ENCODE measurements at regions not wholly inside any gene's neighbourhood (a gene's known extent, or its start where the extent isn't known, plus 50 kb on each side); places are given as distances from the start of the nearest gene placed in this dataset.
"Not testable (repeated sequence)": the region's sequence is repeated elsewhere in the genome, so short reads cannot be mapped to it uniquely, and the experiment has no call there.

DNA sequence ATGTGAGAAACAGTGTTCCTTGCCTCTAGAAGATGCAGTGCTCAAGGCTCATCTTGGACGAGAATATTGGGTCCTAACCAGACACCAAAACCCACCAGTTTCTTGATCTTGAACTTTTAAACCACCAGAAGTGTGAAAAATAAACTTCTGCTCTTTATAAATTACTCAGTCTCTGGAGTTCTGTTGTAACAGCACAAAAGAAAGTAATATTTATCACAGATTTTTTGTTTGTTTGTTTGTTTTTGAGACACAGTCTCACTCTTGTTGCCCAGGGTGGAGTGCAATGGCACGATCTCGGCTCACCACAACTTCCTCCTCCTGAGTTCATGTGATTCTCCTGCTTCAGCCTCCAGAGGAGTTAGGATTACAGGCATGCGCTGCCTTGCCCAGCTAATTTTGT lies 371.1 kb upstream of the NDST4 start:
- H3K9me3 ChIP-seq (ENCODE audit: control insufficient read depth in 2 of 2, low read length in 2 of 2): no peaks in the 10 kb centered on the region
- no peaks in the 10 kb centered on the region for H3K4me1 ChIP-seq (ENCODE audit: control insufficient read depth in 2 of 2, insufficient read depth in 2 of 2, low read length in 2 of 2)
- no peaks in the 10 kb centered on the region for H3K36me3 ChIP-seq (ENCODE audit: control insufficient read depth in 2 of 2, insufficient read depth in 2 of 2, low read length in 2 of 2)
- no peak overlapping the region for H3K9ac ChIP-seq (ENCODE audit: low read depth in 1 of 2, low read length in 2 of 2)
- H3K27me3 ChIP-seq (ENCODE audit: control insufficient read depth in 2 of 2, insufficient read depth in 2 of 2, low read length in 2 of 2): no peaks in the 10 kb centered on the region
- H3K4me3 ChIP-seq (ENCODE audit: low read length in 2 of 2): no peak overlapping the region
- no peak overlapping the region for H3K27ac ChIP-seq (ENCODE audit: low read depth in 2 of 2, low read length in 2 of 2)

DNA sequence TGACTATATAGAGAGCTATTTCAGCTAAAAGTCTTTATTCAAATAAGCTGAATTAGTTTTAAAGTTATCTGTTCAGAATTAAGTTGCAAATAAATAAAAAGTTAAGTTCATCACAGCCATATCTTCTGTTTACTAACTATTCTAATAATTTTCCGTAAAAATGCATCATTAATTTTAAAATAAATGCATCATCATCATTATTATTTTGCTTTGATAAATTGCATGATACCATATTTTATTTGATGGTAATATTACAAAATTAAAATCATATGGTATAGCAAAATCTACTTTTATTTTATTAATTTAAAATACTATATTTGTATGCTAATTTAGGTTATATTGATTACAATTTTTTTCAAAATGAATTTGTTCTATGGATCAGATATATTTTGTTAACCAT lies 357.3 kb upstream of the NDST4 start:
- H3K4me1 ChIP-seq (ENCODE audit: control insufficient read depth in 2 of 2, insufficient read depth in 2 of 2, low read length in 2 of 2): no peaks in the 10 kb centered on the region
- no peak overlapping the region for H3K27ac ChIP-seq (ENCODE audit: low read depth in 2 of 2, low read length in 2 of 2)
- H3K27me3 ChIP-seq (ENCODE audit: control insufficient read depth in 2 of 2, insufficient read depth in 2 of 2, low read length in 2 of 2): no peaks in the 10 kb centered on the region
- H3K36me3 ChIP-seq (ENCODE audit: control insufficient read depth in 2 of 2, insufficient read depth in 2 of 2, low read length in 2 of 2): no peaks in the 10 kb centered on the region
- no peak overlapping the region for H3K9ac ChIP-seq (ENCODE audit: low read depth in 1 of 2, low read length in 2 of 2)
- H3K9me3 ChIP-seq (ENCODE audit: control insufficient read depth in 2 of 2, low read length in 2 of 2): no peaks in the 10 kb centered on the region
- no peak overlapping the region for H3K4me3 ChIP-seq (ENCODE audit: low read length in 2 of 2)

DNA sequence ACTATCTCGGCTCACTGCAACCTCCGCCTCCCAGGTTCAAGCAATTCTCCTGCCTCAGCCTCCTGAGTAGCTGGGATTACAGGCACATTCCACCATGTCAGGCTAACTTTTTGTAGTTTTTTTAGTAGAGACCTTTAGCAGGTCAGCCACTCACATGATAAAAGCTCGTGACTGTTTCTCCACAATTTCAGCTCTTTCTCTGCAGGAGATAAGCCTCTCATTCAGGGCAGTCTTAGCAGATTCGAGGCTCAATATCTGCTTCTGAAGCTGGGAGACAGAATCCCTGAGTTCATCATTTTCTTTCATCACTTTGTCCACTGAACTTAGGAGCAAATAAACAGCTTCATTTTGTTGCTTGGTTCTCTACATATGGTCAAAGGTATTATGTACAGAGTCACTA lies 345.9 kb upstream of the NDST4 start:
- not testable (repeated sequence) for H3K4me3 ChIP-seq (ENCODE audit: low read length in 2 of 2); H3K9ac ChIP-seq (ENCODE audit: low read depth in 1 of 2, low read length in 2 of 2); H3K27ac ChIP-seq (ENCODE audit: low read depth in 2 of 2, low read length in 2 of 2); H3K4me1 ChIP-seq (ENCODE audit: control insufficient read depth in 2 of 2, insufficient read depth in 2 of 2, low read length in 2 of 2); H3K27me3 ChIP-seq (ENCODE audit: control insufficient read depth in 2 of 2, insufficient read depth in 2 of 2, low read length in 2 of 2); H3K36me3 ChIP-seq (ENCODE audit: control insufficient read depth in 2 of 2, insufficient read depth in 2 of 2, low read length in 2 of 2); H3K9me3 ChIP-seq (ENCODE audit: control insufficient read depth in 2 of 2, low read length in 2 of 2)

DNA sequence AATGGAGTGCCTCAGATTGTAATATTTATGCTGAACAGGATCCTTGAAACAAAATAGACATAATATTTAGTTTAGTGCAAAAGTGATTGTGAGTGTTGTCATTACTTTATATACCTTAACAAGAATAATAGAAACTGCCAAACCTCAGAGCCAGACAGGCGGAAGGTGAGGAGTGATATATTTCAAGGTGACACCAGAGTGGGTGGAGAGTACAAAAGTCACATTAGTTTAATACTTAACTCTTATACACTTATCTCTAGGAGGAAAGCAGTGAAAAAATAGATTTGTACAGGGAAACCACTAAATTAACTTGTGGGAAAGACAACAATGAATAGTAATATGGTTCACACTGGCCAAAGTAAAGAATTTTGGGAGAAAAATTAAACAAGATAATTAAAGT lies 342.8 kb upstream of the NDST4 start:
- Histone ChIP-seq H3K27ac (ENCODE audit: low read depth in 2 of 2, low read length in 2 of 2) (no peak overlapping the region), H3K36me3 (ENCODE audit: control insufficient read depth in 2 of 2, insufficient read depth in 2 of 2, low read length in 2 of 2) (no peaks in the 10 kb centered on the region)

DNA sequence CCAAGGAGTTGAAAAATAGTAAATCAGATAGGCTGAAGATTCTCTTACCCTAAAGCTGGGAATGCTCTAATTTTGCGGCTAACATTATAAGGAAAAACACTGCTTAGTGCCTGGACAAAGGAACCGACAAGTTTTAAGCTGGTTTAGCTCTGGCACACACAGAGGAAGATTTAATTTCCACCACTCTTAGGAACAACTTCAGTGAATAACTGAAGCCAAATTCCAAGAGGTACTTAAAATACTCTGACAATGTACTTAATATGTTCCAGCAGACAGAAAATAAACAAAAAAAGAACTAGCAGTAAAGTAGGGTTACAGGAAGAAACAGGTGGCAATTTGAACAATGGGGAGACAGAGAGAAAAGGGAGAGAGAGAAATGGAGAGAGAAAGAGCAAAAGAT lies 340.8 kb upstream of the NDST4 start:
- no peaks in the 10 kb centered on the region for H3K36me3 ChIP-seq (ENCODE audit: control insufficient read depth in 2 of 2, insufficient read depth in 2 of 2, low read length in 2 of 2)

More for the DNA sequence above, 342.8 kb upstream of the NDST4 start:
- H3K9ac ChIP-seq (ENCODE audit: low read depth in 1 of 2, low read length in 2 of 2): no peak overlapping the region
- H3K4me1 ChIP-seq (ENCODE audit: control insufficient read depth in 2 of 2, insufficient read depth in 2 of 2, low read length in 2 of 2): no peaks in the 10 kb centered on the region
- peaks cover 0 to 2% of the 10 kb centered on the region in 2 donors for H3K9me3 ChIP-seq (ENCODE audit: control insufficient read depth in 2 of 2, low read length in 2 of 2)
- H3K4me3 ChIP-seq (ENCODE audit: low read length in 2 of 2): no peak overlapping the region
- H3K27me3 ChIP-seq (ENCODE audit: control insufficient read depth in 2 of 2, insufficient read depth in 2 of 2, low read length in 2 of 2): no peaks in the 10 kb centered on the region

DNA sequence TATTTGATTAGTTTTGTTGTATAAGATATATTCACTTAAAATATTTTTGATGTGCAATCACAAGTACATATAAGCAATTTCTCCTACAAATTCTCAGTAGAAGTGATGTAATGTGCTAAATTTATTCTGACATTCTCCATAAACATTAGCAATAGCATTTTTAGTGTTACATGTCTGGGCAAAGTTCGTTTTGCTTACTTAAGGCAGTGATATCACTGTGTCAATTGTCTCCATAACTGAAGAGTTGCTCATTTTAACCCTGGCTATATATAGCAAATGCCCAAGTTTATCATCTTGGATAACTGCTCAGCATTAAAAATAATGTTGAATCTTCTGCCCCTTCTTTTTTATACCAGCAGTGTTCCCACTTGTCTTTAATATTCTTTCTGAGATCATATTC lies 340.0 kb upstream of the NDST4 start:
- H3K36me3 ChIP-seq (ENCODE audit: control insufficient read depth in 2 of 2, insufficient read depth in 2 of 2, low read length in 2 of 2): no peaks in the 10 kb centered on the region
- peaks cover 0 to 2% of the 10 kb centered on the region in 2 donors for H3K9me3 ChIP-seq (ENCODE audit: control insufficient read depth in 2 of 2, low read length in 2 of 2)
- no peak overlapping the region for H3K4me3 ChIP-seq (ENCODE audit: low read length in 2 of 2)
- no peaks in the 10 kb centered on the region for H3K4me1 ChIP-seq (ENCODE audit: control insufficient read depth in 2 of 2, insufficient read depth in 2 of 2, low read length in 2 of 2)
- H3K27ac ChIP-seq (ENCODE audit: low read depth in 2 of 2, low read length in 2 of 2): no peak overlapping the region
- no peaks in the 10 kb centered on the region for H3K27me3 ChIP-seq (ENCODE audit: control insufficient read depth in 2 of 2, insufficient read depth in 2 of 2, low read length in 2 of 2)
- H3K9ac ChIP-seq (ENCODE audit: low read depth in 1 of 2, low read length in 2 of 2): no peak overlapping the region

More for the DNA sequence above, 340.8 kb upstream of the NDST4 start:
- Histone ChIP-seq H3K9me3 (ENCODE audit: control insufficient read depth in 2 of 2, low read length in 2 of 2) (peaks cover 0 to 2% of the 10 kb centered on the region in 2 donors), H3K9ac (ENCODE audit: low read depth in 1 of 2, low read length in 2 of 2) (no peak overlapping the region), H3K4me3 (ENCODE audit: low read length in 2 of 2) (no peak overlapping the region), H3K4me1 (ENCODE audit: control insufficient read depth in 2 of 2, insufficient read depth in 2 of 2, low read length in 2 of 2) (no peaks in the 10 kb centered on the region), H3K27me3 (ENCODE audit: control insufficient read depth in 2 of 2, insufficient read depth in 2 of 2, low read length in 2 of 2) (no peaks in the 10 kb centered on the region), H3K27ac (ENCODE audit: low read depth in 2 of 2, low read length in 2 of 2) (no peak overlapping the region)

DNA sequence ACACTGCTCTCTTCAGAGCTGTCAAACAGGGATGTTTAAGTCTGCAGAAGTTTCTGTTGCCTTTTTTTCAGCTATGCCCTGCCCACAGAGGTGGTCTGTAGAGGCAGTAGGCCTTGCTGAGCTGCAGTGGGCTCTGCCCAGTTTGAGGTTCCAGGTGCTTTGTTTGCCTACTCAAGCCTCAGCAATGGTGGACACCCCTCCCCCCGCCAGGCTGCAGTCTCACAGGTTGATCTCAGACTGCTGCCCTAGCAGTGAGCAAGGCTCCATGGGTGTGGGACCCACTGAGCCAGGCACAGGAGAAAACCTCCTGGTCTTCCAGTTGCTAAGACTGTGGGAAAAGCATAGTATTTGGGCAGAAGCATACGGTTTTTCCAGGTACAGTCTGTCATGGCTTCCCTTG lies 338.8 kb upstream of the NDST4 start:
- not testable (repeated sequence) for H3K9me3 ChIP-seq (ENCODE audit: control insufficient read depth in 2 of 2, low read length in 2 of 2); H3K4me3 ChIP-seq (ENCODE audit: low read length in 2 of 2); H3K36me3 ChIP-seq (ENCODE audit: control insufficient read depth in 2 of 2, insufficient read depth in 2 of 2, low read length in 2 of 2); H3K9ac ChIP-seq (ENCODE audit: low read depth in 1 of 2, low read length in 2 of 2); H3K4me1 ChIP-seq (ENCODE audit: control insufficient read depth in 2 of 2, insufficient read depth in 2 of 2, low read length in 2 of 2); H3K27ac ChIP-seq (ENCODE audit: low read depth in 2 of 2, low read length in 2 of 2); H3K27me3 ChIP-seq (ENCODE audit: control insufficient read depth in 2 of 2, insufficient read depth in 2 of 2, low read length in 2 of 2)

DNA sequence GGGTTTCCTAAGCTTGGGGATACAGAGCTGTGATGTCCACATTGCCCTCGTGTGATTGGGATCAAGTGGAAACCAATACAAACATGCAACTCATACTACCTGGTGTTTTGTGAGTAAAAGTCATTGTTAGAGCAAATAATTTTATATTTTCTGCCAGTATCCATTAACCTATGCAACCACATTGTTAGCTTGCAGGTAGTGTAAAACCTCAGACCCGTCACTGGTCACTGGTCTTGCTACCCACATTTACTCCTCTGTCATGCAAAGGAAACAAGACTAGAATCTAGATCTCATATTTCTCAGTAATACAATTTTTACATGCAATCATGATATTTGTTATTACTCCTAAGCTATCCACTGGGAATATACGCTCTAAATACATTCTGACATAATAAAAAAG lies 324.3 kb upstream of the NDST4 start:
- Histone ChIP-seq H3K4me3 (ENCODE audit: low read length in 2 of 2) (no peak overlapping the region), H3K9ac (ENCODE audit: low read depth in 1 of 2, low read length in 2 of 2) (no peak overlapping the region), H3K36me3 (ENCODE audit: control insufficient read depth in 2 of 2, insufficient read depth in 2 of 2, low read length in 2 of 2) (no peaks in the 10 kb centered on the region)

DNA sequence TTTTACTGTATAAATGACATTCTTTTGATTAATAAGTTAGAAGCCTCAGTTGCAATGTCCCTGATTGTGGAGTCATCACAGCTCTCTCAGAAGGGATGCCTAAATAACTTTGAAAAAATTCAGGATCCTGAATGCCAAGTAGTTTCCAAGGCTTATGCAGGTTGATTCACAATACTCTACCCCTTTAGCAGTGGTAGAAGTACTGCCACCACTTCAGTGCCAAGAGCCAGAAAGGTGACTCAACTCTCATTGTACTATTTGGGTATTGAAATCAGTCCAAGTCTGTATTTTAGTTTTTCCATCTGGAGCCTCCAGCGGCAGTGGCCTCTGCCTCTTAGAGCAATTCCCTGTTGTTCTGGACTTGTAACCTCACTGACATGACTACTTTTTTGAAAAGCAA lies 320.1 kb upstream of the NDST4 start:
- H3K27me3 ChIP-seq (ENCODE audit: control insufficient read depth in 2 of 2, insufficient read depth in 2 of 2, low read length in 2 of 2): no peaks in the 10 kb centered on the region
- no peaks in the 10 kb centered on the region for H3K4me1 ChIP-seq (ENCODE audit: control insufficient read depth in 2 of 2, insufficient read depth in 2 of 2, low read length in 2 of 2)
- H3K36me3 ChIP-seq (ENCODE audit: control insufficient read depth in 2 of 2, insufficient read depth in 2 of 2, low read length in 2 of 2): no peaks in the 10 kb centered on the region
- no peaks in the 10 kb centered on the region for H3K9me3 ChIP-seq (ENCODE audit: control insufficient read depth in 2 of 2, low read length in 2 of 2)
- no peak overlapping the region for H3K4me3 ChIP-seq (ENCODE audit: low read length in 2 of 2)
- no peak overlapping the region for H3K27ac ChIP-seq (ENCODE audit: low read depth in 2 of 2, low read length in 2 of 2)
- H3K9ac ChIP-seq (ENCODE audit: low read depth in 1 of 2, low read length in 2 of 2): no peak overlapping the region

More for the DNA sequence above, 324.3 kb upstream of the NDST4 start:
- no peaks in the 10 kb centered on the region for H3K9me3 ChIP-seq (ENCODE audit: control insufficient read depth in 2 of 2, low read length in 2 of 2)
- H3K27ac ChIP-seq (ENCODE audit: low read depth in 2 of 2, low read length in 2 of 2): no peak overlapping the region
- H3K27me3 ChIP-seq (ENCODE audit: control insufficient read depth in 2 of 2, insufficient read depth in 2 of 2, low read length in 2 of 2): no peaks in the 10 kb centered on the region
- no peaks in the 10 kb centered on the region for H3K4me1 ChIP-seq (ENCODE audit: control insufficient read depth in 2 of 2, insufficient read depth in 2 of 2, low read length in 2 of 2)

DNA sequence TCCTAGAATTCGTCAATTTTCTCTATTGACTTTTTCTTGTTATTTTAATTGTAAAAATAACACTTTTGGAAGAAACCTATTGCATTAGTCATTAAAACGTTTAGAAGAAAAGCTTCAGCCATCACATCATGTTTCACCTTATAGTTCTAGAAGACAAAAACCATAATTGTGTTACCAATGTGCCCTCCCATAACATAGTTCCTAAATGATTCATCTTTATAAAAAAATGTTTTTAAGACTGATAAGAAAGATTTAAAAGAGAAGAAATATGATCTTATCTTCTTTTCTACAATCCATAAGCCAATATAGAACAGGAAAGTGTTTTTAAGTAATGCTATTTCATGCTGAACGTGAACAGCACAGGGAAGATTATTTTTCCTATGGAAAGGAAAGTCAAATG lies 316.6 kb upstream of the NDST4 start:
- H3K27ac ChIP-seq (ENCODE audit: low read depth in 2 of 2, low read length in 2 of 2): no peak overlapping the region
- no peak overlapping the region for H3K9ac ChIP-seq (ENCODE audit: low read depth in 1 of 2, low read length in 2 of 2)
- no peaks in the 10 kb centered on the region for H3K4me1 ChIP-seq (ENCODE audit: control insufficient read depth in 2 of 2, insufficient read depth in 2 of 2, low read length in 2 of 2)
- H3K27me3 ChIP-seq (ENCODE audit: control insufficient read depth in 2 of 2, insufficient read depth in 2 of 2, low read length in 2 of 2): no peaks in the 10 kb centered on the region
- H3K4me3 ChIP-seq (ENCODE audit: low read length in 2 of 2): no peak overlapping the region
- no peaks in the 10 kb centered on the region for H3K36me3 ChIP-seq (ENCODE audit: control insufficient read depth in 2 of 2, insufficient read depth in 2 of 2, low read length in 2 of 2)
- H3K9me3 ChIP-seq (ENCODE audit: control insufficient read depth in 2 of 2, low read length in 2 of 2): no peaks in the 10 kb centered on the region

DNA sequence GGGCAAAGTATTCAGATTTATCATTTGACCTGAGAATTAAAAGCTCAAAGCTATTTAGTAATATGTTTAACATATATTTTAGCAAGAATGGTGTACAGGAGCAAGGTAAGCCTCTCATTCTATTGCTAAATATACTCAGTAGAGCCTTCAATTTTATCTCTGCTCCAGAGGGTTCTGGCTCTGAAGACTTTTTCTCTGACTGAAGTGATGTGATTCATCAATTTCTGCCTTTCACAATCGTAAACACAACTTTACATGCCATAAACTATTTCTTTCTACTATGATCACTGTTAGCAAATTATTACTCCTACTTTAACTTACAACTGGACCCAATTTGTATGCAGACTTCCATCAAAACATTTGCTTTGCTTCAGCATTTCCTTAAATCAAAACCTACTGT lies 315.0 kb upstream of the NDST4 start:
- H3K4me3 ChIP-seq (ENCODE audit: low read length in 2 of 2): no peak overlapping the region
- H3K36me3 ChIP-seq (ENCODE audit: control insufficient read depth in 2 of 2, insufficient read depth in 2 of 2, low read length in 2 of 2): no peaks in the 10 kb centered on the region
- H3K9me3 ChIP-seq (ENCODE audit: control insufficient read depth in 2 of 2, low read length in 2 of 2): no peaks in the 10 kb centered on the region
- H3K9ac ChIP-seq (ENCODE audit: low read depth in 1 of 2, low read length in 2 of 2): no peak overlapping the region
- H3K27me3 ChIP-seq (ENCODE audit: control insufficient read depth in 2 of 2, insufficient read depth in 2 of 2, low read length in 2 of 2): no peaks in the 10 kb centered on the region
- H3K27ac ChIP-seq (ENCODE audit: low read depth in 2 of 2, low read length in 2 of 2): no peak overlapping the region
- no peaks in the 10 kb centered on the region for H3K4me1 ChIP-seq (ENCODE audit: control insufficient read depth in 2 of 2, insufficient read depth in 2 of 2, low read length in 2 of 2)
